HG02763 (cell line): ENCODE measurements at regions not wholly inside any gene's neighbourhood (a gene's known extent, or its start where the extent isn't known, plus 50 kb on each side); places are given as distances from the start of the nearest gene placed in this dataset.
"Not testable (repeated sequence)": the region's sequence is repeated elsewhere in the genome, so short reads cannot be mapped to it uniquely, and the experiment has no call there.

Source experiments
- ATAC-seq: cut with Tn5 transposase; IDR thresholded peaks from one replicate; pipeline ENCODE4 v1.9.1; 2021; ENCODE audit warnings: mild to moderate bottlenecking, moderate library complexity; ENCODE audit not compliant: unreplicated experiment

DNA sequence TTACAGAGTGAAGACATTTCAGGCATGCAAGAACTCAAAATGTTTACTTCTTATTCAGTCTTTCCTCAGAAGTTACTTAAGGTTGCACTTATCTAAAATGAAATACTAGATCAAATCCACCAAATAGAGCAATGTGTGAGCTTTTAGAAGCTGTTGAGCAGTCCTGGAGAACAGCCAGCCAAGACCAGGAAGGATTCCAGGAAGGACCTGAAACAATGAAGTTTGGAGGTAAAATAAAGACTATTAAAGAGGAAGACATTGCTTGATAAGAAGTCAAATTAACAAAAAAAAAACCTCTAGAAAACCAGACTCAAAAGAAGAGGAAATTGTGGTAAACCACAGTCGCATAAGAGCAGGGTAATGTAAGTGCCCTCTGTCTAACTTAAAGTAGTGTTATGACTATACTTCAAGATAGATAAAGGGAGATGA lies 156.2 kb upstream of the S1PR3 start:
- peak; percentile 63 for ATAC-seq

DNA sequence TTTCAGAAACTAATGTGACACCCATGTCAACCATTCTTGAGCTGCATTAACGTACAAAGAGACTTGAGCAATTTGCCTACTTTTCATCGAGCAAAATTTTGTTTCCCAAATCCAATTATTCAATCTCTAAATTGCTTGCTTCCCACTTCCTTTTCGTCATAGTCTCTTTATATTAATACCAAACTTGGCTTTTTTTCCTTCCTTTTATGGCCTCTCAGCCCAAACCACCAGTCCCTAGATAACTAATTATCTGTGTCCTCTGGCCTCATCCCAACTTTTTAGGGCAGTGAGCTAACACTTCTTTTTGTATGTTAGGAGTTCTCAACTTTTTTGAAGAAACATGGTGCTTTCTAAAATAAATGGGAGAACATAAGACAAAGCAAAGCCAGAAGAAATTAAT lies 155.5 kb upstream of the S1PR3 start:
- ATAC-seq: no peak

DNA sequence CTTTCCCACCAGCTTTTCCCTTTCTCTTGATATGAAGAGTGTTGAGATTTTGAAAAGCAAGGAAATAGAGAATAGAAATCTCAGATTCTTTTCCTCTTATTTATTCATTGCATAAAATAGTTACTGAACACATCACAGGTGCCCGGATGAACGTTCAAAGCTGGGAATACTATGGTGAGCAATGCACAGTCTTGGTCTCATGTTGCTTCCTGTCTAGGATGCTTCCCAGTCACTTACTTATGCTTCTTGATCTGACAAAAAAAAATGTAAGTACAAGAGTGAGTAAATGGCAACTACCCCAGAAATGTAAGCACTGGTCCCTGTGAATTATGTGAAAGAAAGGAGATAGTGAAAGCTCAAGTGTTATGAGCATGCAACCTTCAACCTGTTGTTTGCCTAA lies 153.5 kb upstream of the S1PR3 start:
- no peak for ATAC-seq

DNA sequence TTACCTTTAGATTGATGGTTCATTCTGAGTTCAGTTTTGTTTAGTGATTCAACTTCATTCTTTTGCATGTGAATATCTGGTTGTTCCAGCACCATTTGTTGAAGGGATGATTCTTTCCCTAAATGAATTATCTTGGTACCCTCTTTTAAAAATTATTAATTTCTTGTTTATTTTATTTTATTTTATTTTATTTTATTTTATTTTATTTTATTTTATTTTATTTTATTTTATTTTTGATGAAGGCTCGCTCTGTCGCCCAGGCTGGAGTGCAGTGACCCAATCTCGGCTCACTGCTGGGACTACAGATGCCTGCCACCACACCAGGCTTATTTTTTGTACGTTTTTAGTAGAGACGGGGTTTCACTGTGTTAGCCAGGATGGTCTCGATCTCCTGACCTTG lies 141.4 kb upstream of the S1PR3 start:
- ATAC-seq: not testable (repeated sequence)

DNA sequence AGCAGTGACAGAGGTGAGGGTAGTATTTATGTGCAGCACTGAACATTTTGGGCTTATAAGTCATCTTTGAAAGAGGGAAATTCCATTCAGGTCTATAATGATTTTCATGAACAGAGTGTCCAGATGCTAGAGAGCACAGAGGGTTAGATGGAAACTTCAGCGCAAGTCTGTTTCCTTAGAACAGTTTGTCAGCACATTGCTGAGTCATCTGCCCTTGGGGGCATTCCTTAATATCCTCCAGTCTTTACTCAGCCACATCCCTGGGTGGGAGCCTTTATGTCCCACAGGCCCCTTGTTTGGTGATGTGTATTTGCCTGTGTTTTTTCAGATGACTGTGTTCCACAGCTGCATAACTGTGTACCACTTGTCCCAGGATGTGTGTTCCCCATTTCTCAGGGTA lies 138.5 kb upstream of the S1PR3 start:
- ATAC-seq: no peak

DNA sequence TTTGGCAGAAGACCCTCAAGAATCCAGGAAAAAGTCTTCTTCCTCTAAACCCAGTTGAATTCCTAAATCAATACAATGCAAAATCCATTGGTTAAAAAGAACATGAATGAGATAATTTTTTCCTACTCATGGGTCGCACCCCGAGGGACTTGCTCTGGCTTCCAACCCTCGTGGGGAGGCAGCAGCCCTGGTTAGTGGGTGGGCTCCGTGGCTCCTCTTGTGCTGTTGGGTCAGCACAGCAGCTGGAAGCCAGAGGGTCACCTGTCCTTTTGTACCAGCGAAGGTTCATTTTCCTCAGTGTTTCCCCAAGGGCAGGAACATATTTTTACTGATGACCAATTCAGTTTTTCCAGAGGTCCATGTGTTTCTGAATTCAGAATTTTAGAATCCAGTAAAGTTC lies 120.6 kb upstream of the S1PR3 start:
- no peak for ATAC-seq

DNA sequence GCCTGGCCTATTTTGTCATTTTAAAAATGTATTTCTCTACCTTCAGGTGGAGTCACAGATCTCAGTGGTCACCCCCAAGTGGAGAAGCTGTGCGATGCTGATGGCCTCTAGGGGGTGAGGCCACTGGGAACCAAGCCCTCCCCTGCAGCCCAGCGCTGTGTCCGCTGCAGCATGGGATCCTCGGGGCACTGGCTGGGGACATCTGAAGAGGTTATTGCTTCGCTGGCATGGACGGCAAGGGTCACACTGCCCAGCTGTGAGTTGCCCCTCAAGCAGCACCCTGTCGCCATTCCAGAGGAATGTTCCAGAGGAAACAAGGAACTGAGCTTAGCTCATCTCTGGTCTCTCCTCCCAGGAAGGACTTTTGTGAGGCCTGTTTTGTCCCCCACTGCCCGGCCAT lies 119.6 kb upstream of the S1PR3 start:
- ATAC-seq: no peak

GRCh38 chr9:88872192-88872946 lies 118.9 kb upstream of the S1PR3 start:
- ATAC-seq: no peak

GRCh38 chr9:88873635-88874034 lies 117.6 kb upstream of the S1PR3 start:
- no peak for ATAC-seq

DNA sequence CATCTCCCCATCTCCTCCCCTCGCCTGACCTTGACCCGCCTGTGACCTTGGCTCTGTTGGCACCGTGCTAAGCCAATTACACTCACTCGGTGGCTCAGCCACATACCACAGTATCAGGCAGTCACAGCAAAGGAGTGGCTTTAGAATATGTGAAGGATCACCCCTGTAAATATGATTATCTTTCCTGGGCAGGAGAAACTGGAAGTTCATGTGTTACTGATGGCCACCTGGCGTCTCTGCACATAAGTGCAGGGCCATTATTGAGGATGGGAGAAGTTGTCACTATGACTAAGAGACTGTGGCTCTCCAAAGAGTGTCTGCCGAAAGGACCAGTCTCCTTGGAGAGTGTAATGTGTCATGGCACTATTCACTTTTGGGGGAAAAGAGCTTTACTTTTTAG lies 116.9 kb upstream of the S1PR3 start:
- no peak for ATAC-seq

DNA sequence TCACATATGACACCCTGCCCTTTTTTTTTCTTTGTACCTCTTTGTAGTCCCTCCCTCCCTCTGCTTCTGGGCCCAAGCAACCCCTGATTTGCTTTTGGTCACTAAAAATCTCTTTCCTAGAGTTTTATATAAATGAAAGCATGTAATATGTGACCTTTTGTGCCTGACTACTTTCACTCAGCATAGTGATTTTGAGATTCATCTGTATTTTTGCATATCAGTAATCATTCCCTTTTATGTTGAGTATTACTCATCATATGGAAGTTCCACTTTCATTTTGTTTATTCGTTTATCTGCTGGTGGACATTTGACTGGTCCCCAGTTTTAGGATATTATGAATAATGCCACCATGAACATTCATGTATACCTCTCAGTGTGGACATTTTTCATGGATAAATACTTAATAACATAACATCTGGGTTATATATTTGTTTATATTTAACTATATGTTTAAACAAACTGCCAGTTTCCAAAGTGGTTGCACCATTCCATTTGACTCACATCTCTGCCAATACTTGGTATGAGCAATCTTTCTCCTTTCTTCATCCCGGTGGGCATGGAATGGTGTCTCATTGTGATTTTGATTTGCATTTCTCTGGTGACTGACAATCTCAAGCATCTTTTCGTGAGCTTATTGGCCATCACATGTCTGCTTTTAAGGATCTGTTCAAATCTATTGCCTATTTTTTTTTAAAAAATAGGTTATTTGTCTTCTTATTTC lies 115.7 kb upstream of the S1PR3 start:
- no peak for ATAC-seq

GRCh38 chr9:88880199-88880598 lies 111.1 kb upstream of the S1PR3 start:
- no peak for ATAC-seq

- ATAC-seq: not testable (repeated sequence)
Measured at GRCh38 chr9:88884291-88884690, 107.0 kb upstream of the S1PR3 start.

- not testable (repeated sequence) for ATAC-seq
Measured at GRCh38 chr9:88886762-88887161, 104.5 kb upstream of the S1PR3 start.

DNA sequence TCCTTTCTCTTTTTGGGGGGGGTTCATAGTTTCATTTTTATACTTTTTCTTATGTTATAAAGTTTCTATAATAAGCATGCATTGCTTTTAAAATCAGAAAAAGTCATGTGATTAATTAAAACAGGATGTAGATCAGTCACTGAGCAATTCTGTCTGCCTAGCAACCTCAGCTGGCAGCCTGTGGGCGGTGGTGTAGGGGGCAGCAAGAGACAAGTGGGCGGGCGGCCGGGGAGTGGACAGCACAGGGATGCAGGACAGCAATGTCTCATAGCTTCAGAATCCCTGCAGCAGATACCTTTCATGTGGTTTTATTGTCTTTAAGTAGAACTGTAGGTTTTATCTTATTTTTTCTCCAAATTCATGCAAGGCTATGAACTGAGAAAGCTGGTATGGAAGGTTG lies 101.9 kb upstream of the S1PR3 start:
- ATAC-seq: no peak

GRCh38 chr9:88890546-88890945 lies 100.7 kb upstream of the S1PR3 start:
- no peak for ATAC-seq

GRCh38 chr9:88891040-88891439 lies 100.2 kb upstream of the S1PR3 start:
- no peak for ATAC-seq

DNA sequence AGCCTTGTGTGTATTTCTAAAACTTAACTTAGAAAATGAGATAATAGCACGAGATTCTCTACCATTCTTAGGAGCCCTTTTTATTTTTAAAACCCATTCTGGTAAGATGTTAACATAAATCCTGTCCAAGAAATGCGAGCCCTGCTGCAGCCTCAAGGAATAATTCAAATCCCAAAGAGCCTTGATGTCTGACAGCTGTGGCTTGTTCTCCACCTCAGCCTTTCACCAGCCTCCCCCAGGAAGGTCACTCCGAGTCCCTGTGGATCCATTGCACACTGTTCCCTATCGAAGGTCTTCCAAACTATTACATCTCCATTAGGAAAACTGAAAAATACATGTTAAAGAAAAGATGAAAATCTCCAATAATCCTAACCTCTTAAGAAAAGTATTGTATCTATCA lies 98.5 kb upstream of the S1PR3 start:
- ATAC-seq: no peak

DNA sequence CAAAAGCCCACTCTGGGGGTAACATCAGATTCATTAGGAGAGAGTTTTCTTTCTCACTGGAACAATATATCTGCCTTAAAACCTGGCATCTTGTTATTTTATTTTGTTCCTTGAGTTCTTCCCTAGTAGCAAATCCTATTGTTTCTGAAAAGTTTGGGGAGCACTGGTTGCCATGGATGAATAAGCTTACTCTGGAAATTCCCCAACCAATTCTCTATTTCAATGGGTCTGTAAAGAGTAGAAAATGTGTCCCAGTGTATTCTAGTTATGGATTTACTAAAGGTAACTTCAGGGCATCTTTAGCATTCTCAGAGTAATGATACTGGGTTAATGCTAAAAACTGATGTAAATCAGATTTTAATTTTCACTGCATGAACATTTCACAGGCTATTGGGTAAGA lies 94.2 kb upstream of the S1PR3 start:
- no peak for ATAC-seq

DNA sequence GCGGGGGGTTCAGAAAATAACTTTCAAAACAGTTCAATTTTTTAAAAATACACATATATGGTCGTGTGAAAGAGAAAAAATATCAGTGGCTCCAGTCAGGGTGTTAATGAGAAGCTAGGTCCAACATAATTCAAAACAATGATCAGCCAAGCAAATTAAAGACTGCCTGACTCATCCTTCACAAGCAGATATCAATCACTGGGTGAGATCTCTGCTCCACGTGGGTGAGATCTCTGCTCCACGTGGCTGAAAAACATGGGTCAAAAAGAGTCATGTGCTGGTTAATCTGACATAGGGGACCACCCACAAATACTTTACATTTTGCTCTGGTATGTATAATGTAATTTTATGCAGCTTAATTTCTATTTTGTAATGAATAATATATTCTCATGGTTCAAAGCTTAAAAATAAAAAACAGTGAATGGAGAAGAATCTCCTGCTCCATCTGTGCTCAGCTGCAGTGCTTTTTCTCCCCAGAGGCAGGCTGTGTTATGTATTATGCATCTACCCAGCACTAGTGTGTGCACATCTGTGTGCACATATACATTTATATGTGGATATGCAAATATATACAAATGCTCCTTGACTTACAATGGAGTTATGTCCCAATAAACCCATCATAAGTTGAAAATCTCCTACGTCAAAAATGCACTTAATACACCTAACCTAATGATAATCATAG lies 93.1 kb upstream of the S1PR3 start:
- no peak for ATAC-seq

- no peak for ATAC-seq
Measured at GRCh38 chr9:88905506-88905905, 85.8 kb upstream of the S1PR3 start.

GRCh38 chr9:88915916-88916315 lies 75.4 kb upstream of the S1PR3 start:
- ATAC-seq: no peak
